HG02938 (cell line): ENCODE measurements at regions not wholly inside any gene's neighbourhood (a gene's known extent, or its start where the extent isn't known, plus 50 kb on each side); places are given as distances from the start of the nearest gene placed in this dataset.

Experiments
- ATAC-seq: cut with Tn5 transposase; IDR thresholded peaks from one replicate; pipeline ENCODE4 v1.9.1; 2021; ENCODE audit warnings: mild to moderate bottlenecking, moderate library complexity; ENCODE audit not compliant: unreplicated experiment

- ATAC-seq, result no peak
These were observed 229.9 kb downstream of the RPS24 start for GRCh38 chr10:78263521-78263988.

GRCh38 chr10:78264361-78264760 lies 230.7 kb downstream of the RPS24 start:
- ATAC-seq, result no peak

DNA sequence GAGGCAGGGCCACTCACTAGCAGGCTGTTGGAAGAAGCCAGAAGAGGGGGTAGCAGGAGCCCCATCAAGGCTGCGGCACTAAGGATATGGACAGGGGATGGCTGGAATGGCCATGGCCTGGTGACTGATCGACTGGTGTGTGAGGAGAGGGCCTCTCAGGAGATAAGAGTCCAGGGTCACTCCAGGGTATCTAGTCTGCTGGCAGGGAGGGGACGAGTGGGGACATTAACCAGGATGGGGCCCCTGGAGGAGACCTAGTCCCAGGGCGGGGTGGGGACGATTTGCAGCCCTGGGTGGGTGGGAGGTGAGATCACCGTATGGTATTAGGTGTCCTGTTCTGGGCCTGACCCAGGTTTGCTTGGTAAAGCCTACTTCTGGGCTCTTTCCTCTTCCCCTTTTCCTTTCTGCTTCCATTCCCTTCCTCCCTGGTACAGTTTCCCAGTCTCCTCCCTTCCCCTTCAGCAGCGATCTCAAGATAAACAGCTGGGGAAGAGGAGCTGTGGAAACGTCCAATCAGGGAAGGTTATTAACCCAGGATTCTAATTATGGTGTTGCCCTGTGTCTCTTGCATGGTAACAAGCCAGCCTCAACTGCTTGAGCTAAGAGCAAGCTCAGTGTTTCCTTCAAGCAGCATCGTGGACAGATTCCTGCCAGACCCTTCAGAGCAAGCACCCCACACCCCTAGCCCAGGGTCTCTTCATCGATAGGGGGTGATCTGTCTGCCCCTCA lies 233.2 kb downstream of the RPS24 start:
- no peak for ATAC-seq

- no peak for ATAC-seq
These were observed 233.9 kb downstream of the RPS24 start for GRCh38 chr10:78267598-78267997.

- ATAC-seq, result no peak
These were observed 235.4 kb downstream of the RPS24 start for GRCh38 chr10:78269060-78269459.

- ATAC-seq, result no peak
These were observed 238.7 kb downstream of the RPS24 start for GRCh38 chr10:78272329-78272728.

- ATAC-seq, result no peak
These were observed 240.8 kb downstream of the RPS24 start for GRCh38 chr10:78274491-78274890.

GRCh38 chr10:78276139-78276538 lies 242.5 kb downstream of the RPS24 start:
- no peak for ATAC-seq

GRCh38 chr10:78277314-78278057 lies 243.8 kb downstream of the RPS24 start:
- ATAC-seq, result no peak

- no peak for ATAC-seq
These were observed 244.4 kb downstream of the RPS24 start for GRCh38 chr10:78278058-78278404.

DNA sequence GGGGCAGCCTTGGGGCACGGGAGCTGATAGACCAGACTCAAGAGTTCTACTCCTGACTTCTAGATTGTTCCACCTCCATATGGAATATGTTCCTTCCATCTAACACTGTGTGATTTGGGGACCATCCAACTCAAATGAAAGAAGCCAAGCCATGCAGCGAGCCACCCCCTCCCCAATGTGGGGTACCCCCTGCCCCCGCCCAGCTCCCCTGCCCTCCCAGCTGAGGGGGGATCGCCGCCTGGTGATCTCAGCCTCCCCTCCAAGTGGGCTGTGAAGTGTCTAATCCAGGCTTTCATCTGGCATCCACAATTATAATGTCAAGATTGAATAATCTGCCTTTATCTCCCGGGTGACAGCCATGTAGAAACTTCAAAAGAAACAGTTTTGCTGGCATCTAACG lies 246.1 kb downstream of the RPS24 start:
- ATAC-seq, result no peak

DNA sequence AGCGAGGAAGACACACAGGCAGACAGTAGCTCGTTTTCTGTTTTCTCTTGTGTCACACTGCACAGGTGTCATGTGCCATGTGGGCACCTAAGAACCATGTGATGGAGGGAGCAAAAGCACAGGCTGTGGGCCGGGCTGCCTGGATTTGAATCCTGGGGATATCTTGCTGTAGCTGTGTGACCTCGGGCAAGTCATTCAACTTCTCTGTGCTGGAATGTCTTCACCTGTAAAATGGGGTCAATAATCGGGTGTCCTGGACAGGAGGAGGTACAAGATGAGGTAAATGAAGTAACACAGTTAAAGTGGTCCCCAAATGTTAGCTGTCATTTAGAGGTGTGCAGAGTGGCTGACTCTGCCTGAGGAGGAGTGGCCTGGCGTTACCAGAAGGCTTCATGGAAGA lies 246.9 kb downstream of the RPS24 start:
- no peak for ATAC-seq

DNA sequence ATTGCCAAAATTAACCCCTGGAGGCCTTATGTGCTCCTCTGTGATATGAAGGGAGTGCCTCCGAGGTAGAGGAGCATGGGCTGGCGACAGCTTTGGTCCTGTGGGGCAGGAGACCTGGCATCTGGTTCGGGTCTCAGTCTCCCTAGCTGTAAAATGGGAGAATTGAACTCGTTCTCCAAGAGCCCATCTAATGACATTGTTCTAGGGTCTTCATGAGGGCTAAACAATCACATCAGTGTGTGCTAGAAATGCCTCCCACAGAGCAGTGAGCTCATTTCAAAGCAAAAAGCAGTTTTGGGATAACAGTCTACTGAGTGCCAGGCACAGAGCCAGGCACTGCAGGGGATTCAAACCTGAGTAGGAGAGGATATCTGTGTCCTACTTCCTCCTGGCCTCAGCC lies 248.0 kb downstream of the RPS24 start:
- no peak for ATAC-seq

DNA sequence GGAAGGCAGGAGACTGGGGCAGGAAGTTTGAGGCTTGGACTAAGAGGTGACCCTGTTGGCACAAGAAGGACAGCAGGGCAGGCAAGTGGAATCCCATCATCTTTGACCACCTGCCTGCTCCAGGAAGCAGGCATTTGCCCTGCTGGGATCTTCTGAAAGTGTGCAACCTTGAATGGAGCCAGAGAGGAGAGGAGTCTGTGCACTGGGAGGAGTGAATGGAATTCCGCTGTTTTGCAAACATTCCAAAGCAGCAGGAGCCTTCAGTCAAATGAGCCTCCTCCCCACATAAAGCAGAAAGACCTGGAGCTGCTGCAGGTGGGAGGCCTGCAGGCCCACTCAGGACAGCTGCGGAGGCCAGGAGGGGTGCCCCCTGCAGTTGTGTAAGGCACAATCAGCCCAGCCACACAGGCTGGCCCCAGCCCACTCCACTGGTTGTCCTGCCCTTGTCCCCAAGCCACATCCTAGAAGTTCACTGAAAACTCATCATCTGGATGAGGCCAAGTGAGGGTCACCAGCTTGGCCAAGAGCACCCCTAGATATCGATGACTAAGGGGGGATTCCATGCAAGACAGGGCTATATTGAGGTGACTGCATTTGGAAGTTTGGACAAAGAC lies 249.5 kb downstream of the RPS24 start:
- ATAC-seq, result no peak

DNA sequence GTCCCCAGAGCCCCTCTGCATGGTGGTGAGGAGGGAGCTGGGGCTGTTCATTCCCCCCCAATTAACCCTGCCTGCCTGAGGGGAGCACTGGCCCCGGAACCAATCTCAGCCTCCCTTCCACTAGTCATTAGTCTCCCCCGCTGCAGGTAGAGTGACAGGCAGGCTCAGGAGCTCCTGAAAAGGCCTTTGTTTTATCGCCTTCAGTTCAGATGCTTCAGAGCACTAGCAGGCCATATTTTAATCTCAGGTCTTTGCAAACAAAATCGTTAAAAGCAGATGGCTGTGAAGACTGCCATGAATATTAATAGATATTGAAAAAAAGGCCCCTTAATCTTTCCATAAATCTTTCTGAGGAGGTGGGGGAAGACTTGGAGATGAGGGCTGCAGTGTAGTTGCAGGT lies 250.7 kb downstream of the RPS24 start:
- ATAC-seq, result no peak

DNA sequence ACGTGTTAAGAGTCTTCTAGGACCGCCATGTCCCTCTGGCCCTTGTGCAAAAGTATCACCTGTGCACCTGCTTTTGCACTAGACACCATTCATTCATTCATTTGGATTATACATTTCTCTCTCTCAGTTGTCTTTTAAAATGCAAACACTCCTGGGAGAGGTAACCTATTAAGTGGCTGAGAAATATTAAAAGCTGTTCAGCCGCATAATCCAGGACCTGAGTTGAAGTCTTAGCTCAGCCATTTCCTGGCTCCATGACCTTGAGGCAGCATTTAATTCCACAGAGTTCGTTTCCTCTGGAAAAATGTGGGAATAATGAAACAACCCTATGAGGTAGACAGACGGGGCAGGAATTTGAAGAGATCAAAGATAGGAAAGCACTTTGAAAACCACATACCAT lies 251.6 kb downstream of the RPS24 start:
- ATAC-seq, result no peak

- ATAC-seq, result no peak
These were observed 252.5 kb downstream of the RPS24 start for GRCh38 chr10:78286186-78286585.

DNA sequence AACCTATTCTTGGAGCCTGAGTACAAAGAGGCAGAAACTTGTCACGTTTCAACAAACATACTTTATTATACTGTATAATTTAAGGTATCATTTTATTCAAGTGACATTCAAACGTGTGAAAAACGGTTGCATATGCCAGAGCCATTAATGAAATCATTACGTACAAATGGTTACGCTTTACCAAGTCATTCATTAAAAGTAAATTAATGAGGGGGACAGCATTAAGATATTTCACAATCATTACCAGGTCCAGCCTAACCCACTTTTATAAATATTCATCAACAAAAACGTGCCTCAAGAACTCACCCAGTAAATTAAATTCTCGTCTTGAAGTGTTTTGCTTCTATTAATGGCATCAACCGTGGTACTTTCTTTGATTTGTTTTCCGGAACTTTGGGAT lies 253.0 kb downstream of the RPS24 start:
- no peak for ATAC-seq

- ATAC-seq, result no peak
These were observed 254.0 kb downstream of the RPS24 start for GRCh38 chr10:78287618-78288017.

- no peak for ATAC-seq
These were observed 255.0 kb downstream of the RPS24 start for GRCh38 chr10:78288663-78289062.

DNA sequence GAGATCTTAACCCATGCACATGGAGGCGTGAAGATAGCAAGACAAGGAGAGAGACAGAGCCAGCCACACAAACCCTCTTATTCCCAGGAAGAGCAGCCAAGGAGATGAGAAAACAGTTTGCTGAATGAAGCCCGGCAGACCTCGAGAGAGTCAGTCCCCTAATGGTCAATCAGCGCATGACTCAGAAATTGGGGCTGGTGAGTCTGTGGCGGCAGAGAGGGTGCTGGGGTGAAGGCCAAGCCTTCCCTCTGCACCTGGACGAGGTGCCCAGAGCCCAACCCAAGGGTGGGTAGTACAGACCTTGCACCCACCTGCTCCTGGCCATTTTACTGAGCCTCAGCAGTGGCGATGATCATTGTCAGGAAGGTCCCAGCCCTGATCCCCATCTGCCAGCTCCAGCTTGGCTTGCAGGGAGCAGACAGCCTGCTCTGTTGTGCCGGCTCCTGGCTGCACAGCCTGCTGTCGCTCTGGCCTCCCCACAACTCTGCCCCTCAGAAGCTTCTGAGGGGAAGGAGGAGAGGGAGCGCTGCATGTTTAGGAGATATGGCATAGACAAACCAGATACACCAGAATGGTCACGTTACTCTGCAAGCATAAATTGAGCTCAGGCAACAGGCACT lies 256.6 kb downstream of the RPS24 start:
- no peak for ATAC-seq

DNA sequence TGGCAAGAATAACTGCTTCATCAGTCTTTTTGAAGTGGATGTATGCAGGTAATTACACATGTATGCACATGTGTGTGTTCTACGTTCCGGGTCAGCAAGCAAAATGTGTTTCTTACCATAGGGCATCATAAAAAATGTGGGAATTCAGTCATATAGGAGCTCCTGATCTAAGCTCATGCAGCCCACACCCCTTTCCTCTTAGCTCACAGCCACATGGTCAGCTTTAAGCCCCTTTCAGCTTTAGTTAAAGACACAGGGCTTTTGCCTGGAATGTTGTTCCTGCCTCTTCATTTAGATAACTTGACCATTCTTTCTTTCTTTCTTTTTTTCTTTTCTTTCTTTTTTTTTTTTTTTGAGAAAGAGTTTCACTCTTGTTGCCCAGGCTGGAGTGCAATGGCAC lies 258.1 kb downstream of the RPS24 start:
- ATAC-seq, result no peak
